ENCODE measurements at regions not wholly inside any gene's neighbourhood (a gene's known extent, or its start where the extent isn't known, plus 50 kb on each side); places are given as distances from the start of the nearest gene placed in this dataset.

- no peak overlapping the region for H2BK15ac ChIP-seq (ENCODE audit: low read depth, low read length)
- no peaks in the 10 kb centered on the region for H3K27me3 ChIP-seq (ENCODE audit: insufficient read depth, low read length)
- no peak overlapping the region for H3K23ac ChIP-seq (ENCODE audit: insufficient read length, low read depth, low read length)
- no peak overlapping the region for H3T11ph ChIP-seq (ENCODE audit: low read length)
- H3K79me1 ChIP-seq (ENCODE audit: insufficient read depth, low read depth, low read length, poor library complexity, severe bottlenecking), result no peaks in the 10 kb centered on the region
- H3K18ac ChIP-seq (ENCODE audit: insufficient read length, low read depth, low read length), result no peak overlapping the region
- no peak overlapping the region for H2BK120ac ChIP-seq (ENCODE audit: low read depth, low read length, poor library complexity, severe bottlenecking)
- no peak overlapping the region for H3K14ac ChIP-seq (ENCODE audit: insufficient read depth, low read length)
- H3K4me1 Mint-ChIP-seq, result no peaks in the 10 kb centered on the region
- DNase-seq, result no peak
- H3K9me3 ChIP-seq (ENCODE audit: control insufficient read depth, low read depth, low read length), result peaks cover 26% of the 10 kb centered on the region
- H3K4me3 Mint-ChIP-seq, result no peak overlapping the region
- TF ChIP-seq, protein P1, sequence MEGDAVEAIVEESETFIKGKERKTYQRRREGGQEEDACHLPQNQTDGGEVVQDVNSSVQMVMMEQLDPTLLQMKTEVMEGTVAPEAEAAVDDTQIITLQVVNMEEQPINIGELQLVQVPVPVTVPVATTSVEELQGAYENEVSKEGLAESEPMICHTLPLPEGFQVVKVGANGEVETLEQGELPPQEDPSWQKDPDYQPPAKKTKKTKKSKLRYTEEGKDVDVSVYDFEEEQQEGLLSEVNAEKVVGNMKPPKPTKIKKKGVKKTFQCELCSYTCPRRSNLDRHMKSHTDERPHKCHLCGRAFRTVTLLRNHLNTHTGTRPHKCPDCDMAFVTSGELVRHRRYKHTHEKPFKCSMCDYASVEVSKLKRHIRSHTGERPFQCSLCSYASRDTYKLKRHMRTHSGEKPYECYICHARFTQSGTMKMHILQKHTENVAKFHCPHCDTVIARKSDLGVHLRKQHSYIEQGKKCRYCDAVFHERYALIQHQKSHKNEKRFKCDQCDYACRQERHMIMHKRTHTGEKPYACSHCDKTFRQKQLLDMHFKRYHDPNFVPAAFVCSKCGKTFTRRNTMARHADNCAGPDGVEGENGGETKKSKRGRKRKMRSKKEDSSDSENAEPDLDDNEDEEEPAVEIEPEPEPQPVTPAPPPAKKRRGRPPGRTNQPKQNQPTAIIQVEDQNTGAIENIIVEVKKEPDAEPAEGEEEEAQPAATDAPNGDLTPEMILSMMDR (conservative IDR thresholded peaks at IDR 0.05), result no peak
- peaks cover 15% of the 10 kb centered on the region for H3K27me3 Mint-ChIP-seq (ENCODE audit: low read depth)
- no peak overlapping the region for H3K27ac Mint-ChIP-seq
- H2AK5ac ChIP-seq (ENCODE audit: insufficient read length, low read length), result no peak overlapping the region
- H4K8ac ChIP-seq (replicated peaks; ENCODE audit: insufficient read length, low read depth, low read length), result no peak overlapping the region
- H2BK20ac ChIP-seq (ENCODE audit: low read depth, low read length, poor library complexity, severe bottlenecking), result no peak overlapping the region
- H2BK5ac ChIP-seq (ENCODE audit: insufficient read length, low read length), result no peak overlapping the region
- no peaks in the 10 kb centered on the region for H3K23me2 ChIP-seq (ENCODE audit: insufficient read length, low read depth, low read length, poor library complexity, severe bottlenecking)
- H2BK12ac ChIP-seq (ENCODE audit: insufficient read length, low read depth, low read length), result no peak overlapping the region
- no peak overlapping the region for H4K91ac ChIP-seq (ENCODE audit: insufficient read length, low read depth, low read length)
- no peak overlapping the region for H3K4me2 ChIP-seq (ENCODE audit: insufficient read depth, insufficient read length, low read length)
- no peak overlapping the region for H4K5ac ChIP-seq (ENCODE audit: insufficient read length, low read depth, low read length)
- no peaks in the 10 kb centered on the region for H4K20me1 ChIP-seq (ENCODE audit: control insufficient read depth, insufficient read depth, insufficient read length)
- no peak overlapping the region for H3K9ac ChIP-seq (ENCODE audit: extremely low read depth, insufficient read length, low read length)
- H3K27ac ChIP-seq (ENCODE audit: insufficient read length, low read depth, low read length), result no peak overlapping the region
- peaks cover 0 to 7% (median 4%) of the 10 kb centered on the region in 3 experiments; a peak in 2 of 7 replicates for H3K36me3 Mint-ChIP-seq (ENCODE audit: insufficient read depth in 1 of 3, low read depth in 3 of 3)
- no peaks in the 10 kb centered on the region for H3K79me2 ChIP-seq (ENCODE audit: insufficient read depth, low read length)
- H3K56ac ChIP-seq (ENCODE audit: insufficient read length, low read depth, low read length), result no peak overlapping the region
- no peaks in the 10 kb centered on the region for H3K4me1 ChIP-seq (ENCODE audit: insufficient read depth, low read length)
- H3K9me3 Mint-ChIP-seq, result peaks cover 71 to 73% of the 10 kb centered on the region in 2 experiments
- no peak overlapping the region for H3K4ac ChIP-seq (ENCODE audit: low read depth, low read length)
- H2AFZ ChIP-seq (ENCODE audit: low read length), result no peak overlapping the region
These were observed 181.0 kb upstream of the MAMLD1 start for GRCh38 chrX:150182161-150182560.
